CD4-positive, CD25-positive, alpha-beta regulatory T cell (primary cell): ENCODE measurements at regions not wholly inside any gene's neighbourhood (a gene's known extent, or its start where the extent isn't known, plus 50 kb on each side); places are given as distances from the start of the nearest gene placed in this dataset.
A peak's percentile ranks its signal among the peaks of the same experiment; 100 is the strongest.

ENCODE experiments used
- ATAC-seq, 2 donors: fragments of 150-1000 bp; cut with Tn5 transposase; one replicate each; pipeline ENCODE4 v1.10.0; 2021; ENCODE audit warnings: low read depth in 2 of 2, moderate number of reproducible peaks in 2 of 2, moderate library complexity in 1 of 2
- DNase-seq, 3 donors: peaks; one replicate each; pipeline versions ENCODE4 v3.0.0 to v3.0.0-alpha.2; 2012 to 2022; ENCODE audit warnings: mixed read lengths in 1 of 3
- H3K27ac ChIP-seq: one replicate; pipeline ENCODE4 v1.7.0; 2013; ENCODE audit warnings: mild to moderate bottlenecking, low read length; ENCODE audit not compliant: insufficient read depth, poor library complexity, severe bottlenecking
- H3K27me3 ChIP-seq: one replicate; pipeline ENCODE4 v1.7.0; 2013; ENCODE audit warnings: low read length; ENCODE audit not compliant: control insufficient read depth, insufficient read depth
- H3K36me3 ChIP-seq: one replicate; pipeline ENCODE4 v1.7.0; 2013; ENCODE audit warnings: mild to moderate bottlenecking, low read length, moderate library complexity; ENCODE audit not compliant: control insufficient read depth, insufficient read depth
- H3K4me1 ChIP-seq: 2 replicates; pipeline ENCODE4 v1.7.0; 2013; ENCODE audit warnings: mild to moderate bottlenecking, low read length; ENCODE audit not compliant: insufficient read depth, control insufficient read depth, poor library complexity, severe bottlenecking
- H3K4me3 ChIP-seq: one replicate; pipeline ENCODE4 v1.7.0; 2013; ENCODE audit warnings: low read depth, mild to moderate bottlenecking, low read length, moderate library complexity
- H3K9me3 ChIP-seq, 2 experiments: 1 replicate in 1 of 2; 2 replicates in 1 of 2; pipeline ENCODE4 v1.7.0; 2013; ENCODE audit warnings: low read length in 2 of 2, mild to moderate bottlenecking in 1 of 2, moderate library complexity in 1 of 2; ENCODE audit not compliant: control insufficient read depth in 2 of 2
- H3K27ac Mint-ChIP-seq, 3 donors: one replicate each; pipeline ENCODE4 v1.8.0; 2020 to 2022; ENCODE audit warnings: mild to moderate bottlenecking in 3 of 3, mixed read lengths in 3 of 3, moderate library complexity in 2 of 3
- H3K27me3 Mint-ChIP-seq: one replicate; pipeline ENCODE4 v1.8.0; 2022; ENCODE audit warnings: mild to moderate bottlenecking, mixed read lengths
- H3K36me3 Mint-ChIP-seq: one replicate; pipeline ENCODE4 v1.8.0; 2020; ENCODE audit warnings: mixed read lengths
- H3K4me1 Mint-ChIP-seq, 4 donors: one replicate each; pipeline ENCODE4 v1.8.0; 2020 to 2022; ENCODE audit warnings: mixed read lengths in 4 of 4, mild to moderate bottlenecking in 1 of 4
- H3K4me3 Mint-ChIP-seq, 4 donors: one replicate each; pipeline ENCODE4 v1.8.0; 2020 to 2022; ENCODE audit warnings: mild to moderate bottlenecking in 4 of 4, mixed read lengths in 4 of 4, moderate library complexity in 3 of 4
- H3K9me3 Mint-ChIP-seq, 7 donors: one replicate each; pipeline ENCODE4 v1.8.0; 2020 to 2022; ENCODE audit warnings: mixed read lengths in 7 of 7, mild to moderate bottlenecking in 3 of 7, moderate library complexity in 2 of 7

GRCh38 chr2:147531269-147531668, 313.6 kb upstream of the ACVR2A start:
- ATAC-seq (no peak), DNase-seq (no peak)
- H3K36me3 ChIP-seq: no peaks in the 10 kb centered on the region
- no peaks in the 10 kb centered on the region for H3K4me1 Mint-ChIP-seq
- H3K36me3 Mint-ChIP-seq: no peaks in the 10 kb centered on the region
- no peak overlapping the region for H3K27ac ChIP-seq
- no peaks in the 10 kb centered on the region for H3K9me3 ChIP-seq
- H3K27ac Mint-ChIP-seq: no peak overlapping the region
- H3K27me3 ChIP-seq: no peaks in the 10 kb centered on the region
- H3K4me1 ChIP-seq: no peaks in the 10 kb centered on the region
- H3K4me3 Mint-ChIP-seq: no peak overlapping the region
- peaks cover 0 to 1% (median 0%) of the 10 kb centered on the region in 7 donors for H3K9me3 Mint-ChIP-seq
- no peaks in the 10 kb centered on the region for H3K27me3 Mint-ChIP-seq
- no peak overlapping the region for H3K4me3 ChIP-seq

GRCh38 chr2:147530033-147530432, 314.8 kb upstream of the ACVR2A start:
- H3K9me3 Mint-ChIP-seq: no peaks in the 10 kb centered on the region
- no peaks in the 10 kb centered on the region for H3K36me3 ChIP-seq

GRCh38 chr2:147525819-147526489, 318.9 kb upstream of the ACVR2A start:
- Mint-ChIP-seq H3K4me1 (peaks cover 0 to 5% (median 2%) of the 10 kb centered on the region in 4 donors), H3K36me3 (no peaks in the 10 kb centered on the region), H3K27me3 (peaks cover 4% of the 10 kb centered on the region), H3K27ac (no peak overlapping the region), H3K9me3 (peaks cover 0 to 9% (median 0%) of the 10 kb centered on the region in 7 donors), H3K4me3 (no peak overlapping the region)
- H3K4me3 ChIP-seq: no peak overlapping the region
- H3K4me1 ChIP-seq: no peaks in the 10 kb centered on the region
- DNase-seq (no peak), ATAC-seq (no peak)
- no peak overlapping the region for H3K27ac ChIP-seq
- no peaks in the 10 kb centered on the region for H3K36me3 ChIP-seq
- no peaks in the 10 kb centered on the region for H3K9me3 ChIP-seq
- no peaks in the 10 kb centered on the region for H3K27me3 ChIP-seq

More at GRCh38 chr2:147530033-147530432, 314.8 kb upstream of the ACVR2A start:
- H3K4me3 ChIP-seq: no peak overlapping the region
- no peak for ATAC-seq
- no peaks in the 10 kb centered on the region for H3K9me3 ChIP-seq
- H3K4me3 Mint-ChIP-seq: no peak overlapping the region
- no peaks in the 10 kb centered on the region for H3K36me3 Mint-ChIP-seq
- H3K27me3 ChIP-seq: no peaks in the 10 kb centered on the region
- H3K27me3 Mint-ChIP-seq: no peaks in the 10 kb centered on the region
- DNase-seq: no peak
- no peak overlapping the region for H3K27ac ChIP-seq
- no peaks in the 10 kb centered on the region for H3K4me1 ChIP-seq
- peaks cover 0 to 3% (median 0%) of the 10 kb centered on the region in 4 donors for H3K4me1 Mint-ChIP-seq
- H3K27ac Mint-ChIP-seq: no peak overlapping the region

GRCh38 chr2:147524912-147525311, 319.9 kb upstream of the ACVR2A start:
- H3K27ac Mint-ChIP-seq: peak overlapping the region in 1 of 3 donors; percentile 27
- ATAC-seq (no peak), DNase-seq (no peak)
- peaks cover 4% of the 10 kb centered on the region for H3K27me3 Mint-ChIP-seq
- H3K36me3 Mint-ChIP-seq: no peaks in the 10 kb centered on the region
- H3K9me3 ChIP-seq: no peaks in the 10 kb centered on the region
- H3K4me1 ChIP-seq: no peaks in the 10 kb centered on the region
- no peaks in the 10 kb centered on the region for H3K36me3 ChIP-seq
- H3K4me1 Mint-ChIP-seq: peaks cover 0 to 8% (median 3%) of the 10 kb centered on the region in 4 donors
- no peak overlapping the region for H3K4me3 ChIP-seq
- H3K27me3 ChIP-seq: no peaks in the 10 kb centered on the region
- no peak overlapping the region for H3K4me3 Mint-ChIP-seq
- H3K27ac ChIP-seq: no peak overlapping the region
- H3K9me3 Mint-ChIP-seq: peaks cover 0 to 9% (median 0%) of the 10 kb centered on the region in 7 donors

- Mint-ChIP-seq H3K27ac (no peak overlapping the region), H3K4me1 (peaks cover 0 to 8% (median 3%) of the 10 kb centered on the region in 4 donors)
- H3K9me3 ChIP-seq: no peaks in the 10 kb centered on the region
These were observed 321.4 kb upstream of the ACVR2A start for GRCh38 chr2:147523415-147523814.

GRCh38 chr2:147521936-147522335, 322.9 kb upstream of the ACVR2A start:
- H3K9me3 Mint-ChIP-seq: peaks cover 0 to 9% (median 2%) of the 10 kb centered on the region in 7 donors
- no peak for ATAC-seq
- no peaks in the 10 kb centered on the region for H3K4me1 ChIP-seq

More at GRCh38 chr2:147523415-147523814, 321.4 kb upstream of the ACVR2A start:
- ATAC-seq (no peak), DNase-seq (no peak)
- no peaks in the 10 kb centered on the region for H3K27me3 ChIP-seq
- Mint-ChIP-seq H3K27me3 (peaks cover 4% of the 10 kb centered on the region), H3K9me3 (peaks cover 0 to 9% (median 0%) of the 10 kb centered on the region in 7 donors), H3K4me3 (no peak overlapping the region), H3K36me3 (no peaks in the 10 kb centered on the region)
- no peaks in the 10 kb centered on the region for H3K4me1 ChIP-seq
- H3K4me3 ChIP-seq: no peak overlapping the region
- H3K36me3 ChIP-seq: no peaks in the 10 kb centered on the region
- no peak overlapping the region for H3K27ac ChIP-seq

GRCh38 chr2:147520817-147521216, 324.0 kb upstream of the ACVR2A start:
- H3K4me3 Mint-ChIP-seq: no peak overlapping the region

More at GRCh38 chr2:147521936-147522335, 322.9 kb upstream of the ACVR2A start:
- H3K4me3 Mint-ChIP-seq: no peak overlapping the region
- Histone ChIP-seq H3K9me3 (no peaks in the 10 kb centered on the region), H3K27me3 (no peaks in the 10 kb centered on the region), H3K36me3 (no peaks in the 10 kb centered on the region), H3K4me3 (no peak overlapping the region), H3K27ac (no peak overlapping the region)
- no peak for DNase-seq
- H3K4me1 Mint-ChIP-seq: peaks cover 0 to 8% (median 3%) of the 10 kb centered on the region in 4 donors
- peaks cover 4% of the 10 kb centered on the region for H3K27me3 Mint-ChIP-seq
- no peaks in the 10 kb centered on the region for H3K36me3 Mint-ChIP-seq
- H3K27ac Mint-ChIP-seq: no peak overlapping the region

GRCh38 chr2:147519178-147519577, 325.7 kb upstream of the ACVR2A start:
- Histone ChIP-seq H3K4me3 (no peak overlapping the region), H3K36me3 (no peaks in the 10 kb centered on the region), H3K27ac (no peak overlapping the region), H3K4me1 (no peaks in the 10 kb centered on the region), H3K27me3 (no peaks in the 10 kb centered on the region), H3K9me3 (no peaks in the 10 kb centered on the region)
- peaks cover 0 to 9% (median 2%) of the 10 kb centered on the region in 7 donors for H3K9me3 Mint-ChIP-seq
- no peaks in the 10 kb centered on the region for H3K36me3 Mint-ChIP-seq
- ATAC-seq (no peak), DNase-seq (no peak)
- H3K27ac Mint-ChIP-seq: no peak overlapping the region
- H3K4me1 Mint-ChIP-seq: peaks cover 0 to 5% (median 3%) of the 10 kb centered on the region in 4 donors
- H3K27me3 Mint-ChIP-seq: peaks cover 4% of the 10 kb centered on the region
- no peak overlapping the region for H3K4me3 Mint-ChIP-seq

More at GRCh38 chr2:147520817-147521216, 324.0 kb upstream of the ACVR2A start:
- no peaks in the 10 kb centered on the region for H3K27me3 ChIP-seq
- no peaks in the 10 kb centered on the region for H3K9me3 ChIP-seq
- H3K27ac ChIP-seq: no peak overlapping the region
- Mint-ChIP-seq H3K27me3 (peaks cover 4% of the 10 kb centered on the region), H3K27ac (no peak overlapping the region), H3K4me1 (peaks cover 0 to 5% (median 3%) of the 10 kb centered on the region in 4 donors), H3K36me3 (no peaks in the 10 kb centered on the region), H3K9me3 (peaks cover 0 to 9% (median 2%) of the 10 kb centered on the region in 7 donors)
- ATAC-seq: no peak
- no peaks in the 10 kb centered on the region for H3K4me1 ChIP-seq
- DNase-seq: no peak
- H3K4me3 ChIP-seq: no peak overlapping the region
- no peaks in the 10 kb centered on the region for H3K36me3 ChIP-seq
